HEK293 (cell line): ENCODE measurements at regions not wholly inside any gene's neighbourhood (a gene's known extent, or its start where the extent isn't known, plus 50 kb on each side); places are given as distances from the start of the nearest gene placed in this dataset.

Source experiments
- CTCF ChIP-seq: fragments of 450-650 bp; formaldehyde crosslinking; IDR thresholded peaks from 2 replicates; pipeline ENCODE4 v1.5.1; 2016; ENCODE audit warnings: missing biosample characterization, missing genetic modification characterization
- PRDM10 ChIP-seq: fragments of 450-650 bp; formaldehyde crosslinking; IDR thresholded peaks from 2 replicates; pipeline ENCODE4 v1.5.1; 2016; ENCODE audit warnings: missing biosample characterization, missing genetic modification characterization
- ZEB2 ChIP-seq: fragments of 450-650 bp; formaldehyde crosslinking; IDR thresholded peaks from 2 replicates; pipeline ENCODE4 v1.5.1; 2016; ENCODE audit warnings: missing biosample characterization, missing genetic modification characterization
- ZFP3 ChIP-seq: fragments of 450-650 bp; formaldehyde crosslinking; IDR thresholded peaks from 2 replicates; pipeline ENCODE4 v1.5.1; 2016; ENCODE audit warnings: low read depth, missing biosample characterization, missing genetic modification characterization
- ZNF184 ChIP-seq: fragments of 450-650 bp; IDR thresholded peaks from 2 replicates; pipeline ENCODE4 v1.5.1; 2018; ENCODE audit warnings: missing biosample characterization, mild to moderate bottlenecking, missing genetic modification characterization
- ZNF211 ChIP-seq: fragments of 450-650 bp; formaldehyde crosslinking; IDR thresholded peaks from 2 replicates; pipeline ENCODE4 v1.5.1; 2016; ENCODE audit warnings: low read depth, missing biosample characterization, missing genetic modification characterization
- ZNF280D ChIP-seq: fragments of 450-650 bp; formaldehyde crosslinking; IDR thresholded peaks from 2 replicates; pipeline ENCODE4 v1.5.1; 2016; ENCODE audit warnings: missing biosample characterization, missing genetic modification characterization
- ZNF530 ChIP-seq: fragments of 450-650 bp; formaldehyde crosslinking; IDR thresholded peaks from 2 replicates; pipeline ENCODE4 v1.5.1; 2016; ENCODE audit warnings: low read depth, missing biosample characterization, missing genetic modification characterization
- ZNF548 ChIP-seq: fragments of 450-650 bp; formaldehyde crosslinking; IDR thresholded peaks from 2 replicates; pipeline ENCODE4 v1.5.1; 2016; ENCODE audit warnings: missing biosample characterization, missing genetic modification characterization
- ZNF561 ChIP-seq: fragments of 450-650 bp; IDR thresholded peaks from 2 replicates; pipeline ENCODE4 v1.5.1; 2018; ENCODE audit warnings: missing biosample characterization, missing genetic modification characterization, borderline replicate concordance
- ZNF785 ChIP-seq: fragments of 450-650 bp; formaldehyde crosslinking; IDR thresholded peaks from 2 replicates; pipeline ENCODE4 v1.5.1; 2016; ENCODE audit warnings: missing biosample characterization, missing genetic modification characterization

GRCh38 chr5:154606246-154606645 is 128.2 kb upstream of the HAND1 start:
- TF ChIP-seq ZNF280D (tag by site-specific recombination) (no peak), ZNF785 (tag by site-specific recombination) (no peak), CTCF (tag by site-specific recombination) (no peak), ZFP3 (tag by site-specific recombination) (no peak), PRDM10 (tag by site-specific recombination) (no peak), ZNF548 (tag by site-specific recombination) (no peak), ZNF211 (tag by site-specific recombination) (no peak), ZEB2 (no peak), ZNF184 (tag by site-specific recombination) (no peak), ZNF530 (tag by site-specific recombination) (no peak), ZNF561 (tag by site-specific recombination) (no peak)
